ENCODE measurements at regions not wholly inside any gene's neighbourhood (a gene's known extent, or its start where the extent isn't known, plus 50 kb on each side); places are given as distances from the start of the nearest gene placed in this dataset.
"Not testable (repeated sequence)": the region's sequence is repeated elsewhere in the genome, so short reads cannot be mapped to it uniquely, and the experiment has no call there.

GRCh38 chr11:33553486-33553885, 147.1 kb downstream of the C11orf91 start:
- DNase-seq = no peak

GRCh38 chr11:33552756-33553155, 147.9 kb downstream of the C11orf91 start:
- no peak for DNase-seq

GRCh38 chr11:33551051-33551450, 149.6 kb downstream of the C11orf91 start:
- no peak for DNase-seq

GRCh38 chr11:33549483-33549882, 151.1 kb downstream of the C11orf91 start:
- DNase-seq = no peak

- no peak for DNase-seq
Observed at GRCh38 chr11:33545931-33546330, 154.7 kb downstream of the C11orf91 start.

- DNase-seq = no peak
Observed at GRCh38 chr11:33544593-33545373, 155.8 kb downstream of the C11orf91 start.

GRCh38 chr11:33543823-33544222, 156.8 kb downstream of the C11orf91 start:
- no peak for DNase-seq

- peak; percentile 69 for DNase-seq
Observed at GRCh38 chr11:33542921-33543320, 157.7 kb downstream of the C11orf91 start.

GRCh38 chr11:33540946-33541915, 159.4 kb downstream of the C11orf91 start:
- DNase-seq = no peak

- no peak for DNase-seq
Observed at GRCh38 chr11:33540427-33540826, 160.2 kb downstream of the C11orf91 start.

GRCh38 chr11:33539751-33540150, 160.9 kb downstream of the C11orf91 start:
- DNase-seq = no peak

- DNase-seq = no peak
Observed at GRCh38 chr11:33538726-33539125, 161.9 kb downstream of the C11orf91 start.

GRCh38 chr11:33536178-33536577, 164.4 kb downstream of the C11orf91 start:
- no peak for DNase-seq

- no peak for DNase-seq
Observed at GRCh38 chr11:33534575-33534974, 166.1 kb downstream of the C11orf91 start.

GRCh38 chr11:33533386-33534052, 167.1 kb downstream of the C11orf91 start:
- no peak for DNase-seq

- DNase-seq = no peak
Observed at GRCh38 chr11:33532720-33533385, 167.8 kb downstream of the C11orf91 start.

- no peak for DNase-seq
Observed at GRCh38 chr11:33532257-33532656, 168.4 kb downstream of the C11orf91 start.

GRCh38 chr11:33531743-33532181, 168.9 kb downstream of the C11orf91 start:
- no peak for DNase-seq

- no peak for DNase-seq
Observed at GRCh38 chr11:33530815-33531214, 169.8 kb downstream of the C11orf91 start.

- DNase-seq = no peak
Observed at GRCh38 chr11:33529461-33529860, 171.2 kb downstream of the C11orf91 start.

- DNase-seq = not testable (repeated sequence)
Observed at GRCh38 chr11:33527738-33528137, 172.9 kb downstream of the C11orf91 start.

GRCh38 chr11:33525789-33526188, 174.8 kb downstream of the C11orf91 start:
- DNase-seq = no peak

- DNase-seq = no peak
Observed at GRCh38 chr11:33521384-33521783, 179.2 kb downstream of the C11orf91 start.

Measured in activated CD8-positive, alpha-beta memory T cell treated with anti-CD3 and anti-CD28 coated beads for 24 hours (primary cell).